CD4-positive, alpha-beta T cell treated with Interleukin-12 subunit alpha and Interleukin-12 subunit beta, for 1 hour (primary cell): ENCODE measurements at regions not wholly inside any gene's neighbourhood (a gene's known extent, or its start where the extent isn't known, plus 50 kb on each side); places are given as distances from the start of the nearest gene placed in this dataset.

ENCODE experiments used
- DNase-seq: peaks from one replicate; pipeline ENCODE4 v3.0.0-alpha.2; 2020

DNA sequence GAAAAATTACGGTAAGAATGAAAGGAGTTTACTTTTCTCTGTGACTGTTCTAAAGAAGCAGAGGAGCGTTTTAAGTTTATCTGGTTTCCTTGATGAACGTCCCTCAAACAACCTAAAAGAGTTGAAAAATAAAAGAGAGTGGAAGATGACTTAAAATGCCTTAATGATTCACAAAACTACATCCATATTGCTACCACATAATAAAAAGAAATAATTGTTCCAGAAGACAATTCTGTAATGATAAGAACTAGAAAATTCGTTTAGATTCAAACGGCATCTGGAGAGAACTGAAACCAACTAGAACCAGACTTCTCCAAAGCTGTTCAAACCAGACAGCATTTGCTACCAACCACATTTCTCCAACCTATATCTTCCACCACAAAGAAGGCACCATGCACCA lies 68.1 kb downstream of the TEKT4 start:
- no peak for DNase-seq

- no peak for DNase-seq
Observed at GRCh38 chr2:94947097-94948016, 76.1 kb downstream of the TEKT4 start.

GRCh38 chr2:94955702-94956101 lies 69.8 kb upstream of the MAL start:
- no peak for DNase-seq

DNA sequence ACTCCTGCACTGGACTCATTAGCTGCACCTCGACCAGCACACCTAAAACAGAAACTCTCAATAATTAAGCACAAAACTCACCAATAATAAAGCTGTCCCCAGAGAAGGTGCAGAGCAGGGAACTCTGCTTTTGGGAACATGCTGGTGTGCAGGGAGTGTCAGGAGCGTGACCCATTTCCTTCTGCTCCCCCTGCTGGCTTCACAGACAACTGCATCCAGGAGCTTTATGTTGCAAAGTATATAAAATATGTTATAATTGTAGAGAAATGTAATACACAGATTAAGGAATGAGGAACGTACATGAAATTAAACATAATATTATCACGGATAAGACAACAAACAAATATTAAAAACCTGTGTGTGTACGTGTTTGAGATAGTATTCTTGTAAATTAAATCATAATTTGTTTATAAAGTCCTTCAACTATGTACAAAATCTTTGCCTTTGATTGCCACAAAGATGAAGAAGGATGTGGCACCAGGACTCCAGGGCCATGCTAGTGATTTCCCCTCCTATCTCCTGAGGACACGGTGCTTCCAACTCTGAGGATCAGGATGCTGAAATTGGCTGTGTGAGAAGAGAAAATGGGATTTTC lies 68.6 kb upstream of the MAL start:
- peak; percentile 37 for DNase-seq

DNA sequence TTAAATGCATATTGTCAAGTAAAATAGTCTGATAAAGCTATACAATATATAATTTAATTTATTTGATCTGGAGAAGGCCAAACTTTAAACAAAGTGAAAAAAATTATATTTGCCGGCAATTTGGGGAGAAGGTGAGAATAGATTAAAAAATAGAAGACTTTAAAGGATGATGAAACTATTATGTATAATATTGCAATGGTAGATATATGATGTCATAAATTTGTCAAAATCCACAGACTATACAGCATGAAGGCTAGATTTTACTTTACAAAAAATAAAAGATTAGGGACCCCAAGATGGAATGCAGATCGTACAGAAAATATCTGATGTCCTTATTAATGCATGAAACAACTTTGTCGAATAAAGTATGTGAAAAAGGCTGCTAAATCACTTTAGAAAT lies 67.3 kb upstream of the MAL start:
- DNase-seq = no peak

GRCh38 chr2:94960266-94960665 lies 65.2 kb upstream of the MAL start:
- DNase-seq = no peak

GRCh38 chr2:94960751-94961150 lies 64.8 kb upstream of the MAL start:
- DNase-seq = no peak

GRCh38 chr2:94964193-94964592 lies 61.3 kb upstream of the MAL start:
- no peak for DNase-seq

GRCh38 chr2:94966689-94967088 lies 58.8 kb upstream of the MAL start:
- no peak for DNase-seq

- no peak for DNase-seq
Observed at GRCh38 chr2:94970353-94970752, 55.2 kb upstream of the MAL start.
